KBM-7 (cell line): ENCODE measurements at regions not wholly inside any gene's neighbourhood (a gene's known extent, or its start where the extent isn't known, plus 50 kb on each side); places are given as distances from the start of the nearest gene placed in this dataset.
"Not testable (repeated sequence)": the region's sequence is repeated elsewhere in the genome, so short reads cannot be mapped to it uniquely, and the experiment has no call there.

Experiments used
- DNase-seq: peaks from one replicate; pipeline ENCODE4 v3.0.0-alpha.2; 2015
- in situ Hi-C: fragments of 300-500 bp; cut with MboI; formaldehyde crosslinking; loops from 2 replicates; pipeline ENCODE4 v1.14.3; 2020; ENCODE audit warnings: low sequenced_read_pairs, low pct_unique_long_range_greater_than_20kb, mixed read lengths

DNA sequence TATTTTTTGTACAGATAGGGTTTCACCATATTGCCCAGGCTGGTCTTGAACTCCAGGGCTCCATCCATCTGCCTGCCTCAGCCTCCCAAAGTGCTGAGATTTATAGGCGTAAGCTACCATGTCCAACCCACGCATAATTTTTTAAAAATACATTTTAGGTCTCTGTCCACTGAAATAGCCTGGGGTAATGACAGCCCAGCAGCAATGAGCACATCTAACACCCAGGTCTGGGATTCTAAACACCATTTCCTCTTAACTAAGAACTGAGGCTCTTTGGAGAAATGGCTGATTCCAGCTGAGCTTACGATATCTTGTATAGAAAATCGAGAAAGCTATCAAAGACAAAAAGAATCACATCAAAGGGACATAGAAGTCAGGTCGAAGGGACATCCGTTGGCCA is 245.3 kb downstream of the PARN start:
- in situ Hi-C loops: no loop called here
- DNase-seq: no peak

DNA sequence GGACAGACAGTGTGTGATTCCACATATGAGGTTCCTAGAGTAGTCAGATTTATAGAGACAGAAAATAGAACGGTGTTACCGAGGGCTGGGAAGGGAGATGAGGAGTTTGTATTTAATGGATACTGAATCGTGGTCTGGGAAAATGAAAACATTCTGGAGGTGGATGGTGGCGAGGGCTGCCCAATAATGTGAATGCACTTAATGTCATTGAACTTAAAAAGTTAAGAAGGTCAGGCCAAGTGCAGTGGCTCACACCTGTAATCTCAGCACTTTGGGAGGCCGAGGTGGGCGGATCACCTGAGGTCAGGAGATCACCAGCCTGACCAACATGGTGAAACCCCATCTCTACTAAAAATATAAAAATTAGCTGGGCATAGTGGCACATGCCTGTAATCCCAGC is 246.2 kb downstream of the PARN start:
- in situ Hi-C loops: not testable (repeated sequence)

DNA sequence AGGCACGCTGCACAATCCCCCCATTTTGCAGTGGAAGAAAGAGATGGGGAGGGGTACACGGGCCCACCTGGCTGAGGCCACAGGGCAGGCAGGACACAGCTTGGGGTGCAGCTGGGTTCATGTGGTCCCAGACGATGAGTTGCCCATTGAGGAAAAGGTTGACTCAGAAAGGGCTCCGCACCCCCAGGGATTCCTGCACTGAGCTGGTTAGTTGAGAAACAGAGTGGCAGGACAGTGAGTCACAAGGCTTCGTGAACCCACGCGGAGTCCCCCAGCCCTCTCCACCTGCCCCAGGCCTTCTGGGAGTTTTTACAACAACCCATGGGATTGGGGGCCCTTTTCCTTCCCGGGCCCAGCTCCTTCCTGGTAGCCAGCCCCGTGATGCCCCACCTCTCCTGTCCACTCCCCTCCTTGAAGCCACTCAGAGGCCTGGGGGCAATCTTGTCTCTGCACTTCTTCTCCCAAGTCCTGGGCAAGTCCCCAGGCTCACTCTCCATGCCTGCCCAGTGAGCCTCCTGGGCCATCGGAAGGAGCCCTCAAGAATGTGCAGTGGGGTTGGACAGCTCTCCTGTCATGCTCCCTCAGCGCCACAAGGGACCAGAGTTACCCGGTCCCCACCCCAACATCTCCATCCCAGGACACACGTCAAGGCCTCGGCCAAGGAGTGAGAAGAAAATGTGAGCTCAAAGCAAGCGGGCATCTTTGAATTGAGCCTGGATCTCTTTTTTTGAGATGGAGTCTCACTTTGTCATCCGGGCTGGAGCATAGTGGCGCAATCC is 251.2 kb downstream of the PARN start:
- in situ Hi-C loops: no loop called here
- DNase-seq: no peak

More for the DNA sequence above, 246.2 kb downstream of the PARN start:
- DNase-seq: not testable (repeated sequence)

DNA sequence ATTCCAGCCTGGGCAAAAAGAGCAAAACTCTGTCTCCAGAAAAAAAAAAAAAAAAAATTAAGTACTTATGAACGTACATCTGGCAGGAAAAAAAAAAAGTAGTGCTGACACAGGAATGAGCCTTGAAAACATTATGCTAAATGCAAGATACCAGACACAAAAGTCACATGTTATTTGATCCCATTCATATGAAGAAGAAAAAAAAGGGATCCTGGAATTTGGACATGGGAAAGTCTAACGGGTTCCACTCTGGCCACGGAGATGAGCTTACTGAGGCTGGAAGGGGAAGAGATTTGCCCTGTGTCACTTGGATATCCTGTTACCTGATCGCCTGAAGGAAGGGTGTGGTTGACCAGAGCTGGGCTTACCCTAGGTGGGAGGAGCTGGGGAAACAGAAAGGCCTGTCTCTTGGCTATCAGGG is 251.9 kb downstream of the PARN start:
- in situ Hi-C loops: no loop called here
- no peak for DNase-seq

DNA sequence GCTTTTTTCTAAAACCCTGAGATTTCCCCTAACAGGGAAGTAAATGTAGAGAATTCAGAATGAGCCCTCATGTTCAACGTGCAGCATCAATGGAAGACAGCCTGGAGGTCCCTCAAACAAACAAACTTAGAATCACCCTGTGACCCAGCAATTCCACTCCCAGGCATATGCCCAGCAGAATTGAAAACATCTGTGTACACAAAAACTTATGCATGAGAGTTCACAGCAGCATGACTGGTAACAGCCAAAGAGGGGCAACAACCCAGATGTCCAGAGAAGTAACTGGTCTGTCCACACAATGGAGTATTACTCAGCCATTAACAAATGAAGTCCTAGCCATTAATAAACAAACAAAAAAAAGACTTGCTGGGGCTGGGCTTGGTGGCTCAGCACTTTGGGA is 252.7 kb downstream of the PARN start:
- in situ Hi-C loops: no loop called here

DNA sequence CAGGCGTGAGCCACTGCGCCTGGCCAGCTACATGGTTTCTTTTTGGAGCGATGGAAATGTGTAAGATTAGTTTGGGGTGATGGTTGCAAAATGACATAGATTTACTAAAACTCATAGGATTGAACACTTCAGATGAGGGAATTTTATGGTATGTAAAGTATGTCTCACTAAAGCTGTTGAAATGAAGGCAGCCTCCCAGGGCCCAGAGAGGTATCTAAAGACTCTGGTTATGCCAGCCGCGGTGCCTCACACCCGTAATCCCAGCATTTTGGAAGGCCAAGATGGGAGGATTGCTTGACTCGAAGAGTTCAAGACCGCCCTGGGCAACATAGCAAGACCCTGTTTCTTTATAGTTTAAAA is 254.9 kb downstream of the PARN start:
- no peak for DNase-seq
- in situ Hi-C loops: no loop called here

More for the DNA sequence above, 252.7 kb downstream of the PARN start:
- DNase-seq: no peak

DNA sequence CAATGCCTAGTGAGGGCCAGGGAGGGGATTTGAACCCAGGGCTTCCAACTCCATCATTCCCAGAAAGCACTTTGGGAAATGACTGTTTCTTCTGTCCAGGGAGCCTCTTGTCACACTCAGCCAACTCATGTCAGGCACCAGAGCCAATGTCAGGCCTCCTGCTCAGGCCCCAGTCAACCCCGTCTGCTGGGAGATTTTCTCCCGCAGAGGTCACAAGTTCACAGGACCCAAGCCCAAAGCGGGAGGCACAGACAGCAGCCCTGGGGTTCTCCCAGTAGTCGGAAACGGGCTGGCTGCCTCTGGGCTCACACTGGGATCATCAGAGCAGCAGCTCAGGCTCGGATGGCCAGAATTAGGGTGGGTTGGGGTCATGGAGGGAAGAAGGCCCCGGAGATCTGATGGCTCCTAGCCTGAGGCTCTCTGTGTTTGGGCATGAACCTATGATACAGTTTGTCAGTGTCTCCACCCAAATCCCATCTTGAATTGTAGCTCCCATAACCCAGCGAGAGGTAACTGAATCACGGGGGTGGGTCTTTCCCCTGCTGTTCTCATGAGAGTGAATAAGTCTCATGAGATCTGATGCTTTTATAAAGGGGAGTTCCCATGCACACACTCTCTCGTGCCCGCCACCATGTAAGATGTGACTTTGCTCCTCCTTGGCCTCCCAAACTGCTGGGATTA is 255.5 kb downstream of the PARN start:
- no peak for DNase-seq
- in situ Hi-C loops: no loop called here

DNA sequence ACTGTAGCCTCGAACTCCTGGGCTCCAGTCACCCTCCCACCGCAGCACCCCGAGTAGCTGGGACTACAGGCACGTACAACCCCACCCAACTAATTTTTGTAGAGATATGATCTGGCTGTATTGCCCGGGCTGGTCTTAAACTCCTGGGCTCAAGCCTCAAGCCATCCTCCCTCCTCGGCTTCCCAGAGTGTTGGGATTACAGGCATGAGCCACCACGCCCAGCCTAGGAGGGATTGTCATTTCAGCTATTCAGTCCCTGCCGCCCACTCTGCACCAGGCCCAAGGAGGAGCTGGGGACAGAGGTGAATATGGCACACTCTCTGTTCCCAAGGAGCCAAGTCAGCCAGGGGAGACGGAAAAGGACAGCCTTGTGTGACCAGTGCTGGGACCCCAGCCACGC is 256.2 kb downstream of the PARN start:
- no peak for DNase-seq
- in situ Hi-C loops: no loop called here

DNA sequence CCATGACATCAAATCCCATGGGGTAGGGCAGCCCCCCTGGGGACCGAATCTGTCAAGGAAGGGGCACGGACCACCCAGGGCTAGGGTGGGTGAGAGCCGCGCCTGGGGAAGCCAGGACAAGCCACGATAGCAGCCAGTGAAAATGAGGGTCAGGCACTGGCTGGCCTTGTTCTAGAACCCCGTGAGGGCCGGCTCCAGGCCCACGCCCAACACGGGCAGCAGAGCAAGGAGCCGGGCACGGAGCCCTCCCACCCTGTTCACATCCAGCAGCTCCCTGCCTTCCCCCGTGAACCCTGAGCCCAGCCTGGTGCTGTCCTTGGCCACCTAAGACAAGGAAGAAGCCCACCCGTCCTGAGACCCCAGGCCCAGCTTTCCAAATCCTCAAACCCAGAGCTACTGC is 256.7 kb downstream of the PARN start:
- no peak for DNase-seq
- in situ Hi-C loops: no loop called here

DNA sequence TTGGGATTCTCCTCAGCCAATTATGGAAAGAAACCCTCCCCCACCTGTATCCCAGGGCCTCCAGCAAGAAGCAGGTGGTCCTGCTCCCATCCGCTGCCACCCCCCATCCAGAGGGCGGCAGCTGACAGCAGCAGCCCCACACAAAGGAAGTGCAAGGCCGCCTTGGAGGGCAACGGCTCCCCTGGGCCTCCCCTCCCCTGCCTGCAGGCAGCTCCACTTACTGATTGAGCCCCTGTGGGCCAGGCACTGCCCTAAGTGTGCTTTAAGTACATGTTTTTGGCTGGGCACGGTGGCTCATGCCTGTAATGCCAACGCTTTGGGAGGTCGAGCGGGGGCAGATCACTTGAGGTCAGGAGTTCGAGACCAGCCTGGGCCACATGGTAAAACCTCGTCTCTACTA is 257.6 kb downstream of the PARN start:
- DNase-seq: no peak
- in situ Hi-C loops: no loop called here

DNA sequence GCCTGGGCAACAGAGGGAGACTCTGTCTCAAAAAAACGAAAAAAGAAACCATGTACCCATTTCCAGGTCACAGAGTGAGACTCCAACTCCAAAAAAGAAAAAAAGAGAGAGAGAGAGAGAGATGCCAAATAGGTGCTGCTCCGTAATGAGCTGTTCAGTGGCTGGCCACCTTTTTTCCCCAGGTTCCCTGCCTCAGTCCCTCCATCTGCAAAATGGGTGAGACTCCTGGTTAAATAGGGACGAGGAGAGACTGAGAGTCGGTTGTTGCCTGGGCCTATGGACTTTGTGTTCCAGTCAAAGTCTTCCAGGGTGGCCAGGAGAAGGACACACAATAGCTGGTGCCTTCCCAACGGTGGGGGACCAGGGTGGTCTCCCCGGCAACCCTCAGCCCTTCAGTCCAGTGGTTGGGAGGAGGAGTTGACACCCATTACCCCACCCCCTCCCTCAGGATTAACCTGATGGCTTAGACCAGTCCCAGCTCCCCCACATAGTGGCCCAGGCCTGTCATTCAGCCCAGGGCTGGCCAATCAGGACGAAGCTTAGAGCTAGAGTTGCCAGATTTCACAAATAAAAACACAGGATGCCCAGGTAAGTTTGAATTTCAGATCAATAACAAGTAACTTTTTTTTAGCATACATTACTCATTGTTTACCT is 258.2 kb downstream of the PARN start:
- DNase-seq: no peak
- in situ Hi-C loops: no loop called here

DNA sequence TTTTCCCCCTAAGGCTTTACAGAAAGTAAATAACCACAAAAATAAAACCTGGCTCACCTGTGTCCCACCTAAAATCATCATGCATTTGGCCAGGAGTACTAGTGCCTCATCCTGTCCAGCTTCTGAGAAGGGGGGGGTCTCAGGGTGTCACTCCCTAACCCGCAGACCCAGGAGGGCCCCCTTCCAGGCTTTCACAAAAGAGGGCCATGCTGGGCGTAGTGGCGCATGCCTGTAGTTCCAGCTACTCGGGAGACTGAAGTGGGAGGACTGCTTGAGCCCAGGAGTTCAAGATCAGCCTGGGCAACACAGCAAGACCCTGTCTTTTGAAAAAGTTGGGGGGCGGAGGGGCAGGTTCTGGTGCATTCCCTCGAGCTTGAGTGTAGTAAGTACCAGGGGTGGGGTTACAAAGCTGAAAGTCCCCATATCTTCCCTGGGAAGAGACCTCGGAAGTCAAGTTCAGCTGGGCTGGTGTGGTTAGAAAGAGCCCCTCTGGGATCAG is 259.3 kb downstream of the PARN start:
- in situ Hi-C loops: no loop called here
- DNase-seq: no peak

DNA sequence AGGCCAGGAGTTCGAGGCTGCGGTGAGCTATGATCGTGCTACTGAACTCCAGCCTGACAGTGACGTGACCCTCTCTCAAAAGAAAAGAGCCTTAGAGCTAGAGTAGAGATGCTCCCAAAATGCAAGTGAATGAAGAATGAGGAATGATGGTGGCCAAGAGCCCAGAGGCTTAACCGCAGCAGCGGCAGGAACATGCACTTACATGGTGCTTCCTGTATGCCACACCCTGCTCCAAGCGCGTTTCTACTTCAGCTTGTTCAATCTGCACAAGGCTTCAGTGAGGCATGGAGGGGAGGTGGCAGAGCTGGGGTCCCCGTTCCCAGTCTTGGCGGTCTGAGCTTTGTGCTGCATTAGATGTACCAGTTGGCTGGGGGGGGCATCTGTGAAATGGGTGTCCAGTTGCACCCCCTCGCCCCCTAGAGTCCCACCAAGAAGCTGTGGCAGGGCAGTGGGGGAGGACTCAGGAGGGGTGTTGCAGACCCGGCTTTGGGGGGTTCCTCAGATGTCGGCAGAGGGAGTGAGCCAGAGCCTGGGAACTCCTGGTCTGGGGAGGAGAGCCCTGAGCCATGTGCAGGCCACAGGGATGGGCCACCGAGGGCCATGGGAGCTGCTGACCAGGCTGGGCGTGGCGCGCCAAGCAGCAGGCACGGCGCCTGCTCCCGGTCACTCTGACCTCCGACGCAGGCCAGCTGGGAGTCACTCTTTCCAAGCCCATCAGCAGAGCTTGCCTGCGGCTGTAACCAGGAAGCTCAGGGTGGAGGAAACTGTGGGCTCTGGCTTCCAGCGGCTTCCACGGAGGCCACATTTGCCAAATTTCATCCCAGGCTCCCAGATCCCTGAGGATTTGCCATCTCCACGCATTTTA is 260.1 kb downstream of the PARN start:
- no peak for DNase-seq
- in situ Hi-C loops: no loop called here

DNA sequence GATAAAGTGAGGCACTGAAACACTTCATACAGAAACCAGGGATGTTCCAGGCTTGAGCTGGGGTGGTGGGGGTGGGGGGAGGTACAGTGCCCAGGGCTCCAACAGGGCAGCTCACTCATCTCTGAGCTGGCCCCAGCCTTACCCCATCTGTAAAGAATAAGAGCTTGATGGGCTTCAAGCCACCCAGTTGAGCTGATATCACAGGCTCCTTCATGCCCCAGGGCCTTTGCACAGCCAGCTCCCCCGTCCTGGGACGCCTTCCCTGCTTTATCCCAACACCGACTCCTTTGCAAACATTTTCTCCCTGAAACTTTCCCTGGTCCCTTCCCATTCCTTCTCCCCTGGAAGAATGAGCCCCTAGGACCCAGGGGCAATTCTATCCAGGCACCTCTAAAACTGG is 261.7 kb downstream of the PARN start:
- DNase-seq: no peak
- in situ Hi-C loops: no loop called here

DNA sequence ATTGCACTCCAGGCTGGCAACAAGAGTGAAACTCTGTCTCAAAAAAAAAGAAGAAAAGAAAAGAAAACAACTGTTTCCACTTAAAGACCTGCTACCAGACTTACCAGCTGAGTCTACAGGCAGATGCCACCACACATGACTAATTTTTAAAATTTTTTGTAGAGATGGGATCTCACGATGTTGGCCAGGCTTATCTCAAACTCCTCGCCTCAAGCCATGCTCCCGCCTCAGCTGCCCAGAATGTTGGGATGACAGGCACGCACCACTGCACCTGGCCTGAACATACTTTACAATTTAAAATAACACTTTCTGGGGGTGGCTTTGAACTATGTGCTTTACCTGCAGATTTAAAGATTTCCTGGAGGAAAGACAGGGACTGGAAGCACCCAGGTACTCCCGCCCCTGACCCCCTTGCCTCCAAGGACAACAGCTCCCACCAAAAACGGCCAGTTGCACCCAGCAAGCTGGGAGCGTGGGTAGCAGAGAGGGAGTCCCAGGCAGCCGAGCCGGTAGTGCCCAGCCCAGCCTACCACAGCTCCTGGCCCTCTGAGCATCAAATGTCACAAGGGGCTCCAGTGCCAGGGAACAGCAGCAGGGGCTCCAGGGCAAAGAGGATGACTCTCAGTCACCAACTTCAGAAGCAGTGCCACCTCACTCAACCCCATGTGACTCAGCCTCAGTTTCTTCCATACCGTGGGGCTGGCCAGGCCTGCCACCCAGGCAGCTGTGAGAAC is 262.9 kb downstream of the PARN start:
- in situ Hi-C loops: no loop called here
- no peak for DNase-seq

DNA sequence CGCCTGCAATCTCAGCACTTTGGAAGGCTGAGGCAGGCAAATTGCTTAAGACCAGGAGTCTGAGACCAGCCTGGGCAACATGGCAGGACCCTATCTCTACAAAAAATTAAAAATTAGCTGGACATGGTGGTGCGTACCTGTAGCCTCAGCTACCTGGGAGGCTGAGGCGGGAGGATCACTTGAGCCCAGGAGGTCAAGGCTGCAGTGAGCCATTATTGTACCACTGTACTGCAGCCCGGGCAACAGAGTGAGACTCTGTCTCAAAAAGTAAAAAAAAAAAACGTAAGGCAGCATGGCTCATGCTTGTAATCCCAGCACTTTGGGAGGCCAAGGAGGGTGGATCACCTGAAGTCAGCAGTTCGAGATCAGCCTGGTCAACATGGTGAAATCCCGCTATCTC is 263.6 kb downstream of the PARN start:
- in situ Hi-C loops: no loop called here
- DNase-seq: no peak

DNA sequence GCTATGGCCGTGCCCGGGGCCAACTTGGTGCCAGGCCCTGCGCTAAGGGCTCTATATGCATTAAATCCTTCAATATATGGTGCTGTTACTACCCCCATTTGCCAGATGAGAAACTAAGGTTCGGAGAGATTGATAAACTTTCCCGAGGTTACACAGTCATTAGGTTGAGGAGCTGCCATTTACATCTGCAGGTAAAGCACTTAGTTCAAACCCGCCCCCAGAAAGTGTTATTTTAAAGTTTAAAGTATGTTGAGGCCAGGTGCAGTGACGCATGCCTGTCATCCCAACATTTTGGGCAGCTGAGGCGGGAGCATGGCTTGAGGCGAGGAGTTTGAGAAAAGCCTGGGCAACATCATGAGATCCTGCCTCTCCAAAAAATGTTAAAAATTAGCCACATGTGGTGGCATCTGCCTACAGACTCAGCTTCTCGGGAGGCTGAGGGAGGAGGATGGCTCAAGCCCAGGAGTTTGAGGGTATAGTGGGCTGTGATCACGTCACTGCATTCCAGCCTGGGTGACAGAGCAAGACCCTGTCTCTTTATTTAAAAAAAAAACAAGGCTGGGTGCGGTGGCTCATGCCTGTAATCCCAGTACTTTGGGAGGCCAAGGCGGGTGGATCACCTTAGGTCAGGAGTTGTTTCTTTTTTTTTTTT is 264.7 kb downstream of the PARN start:
- DNase-seq: no peak
- in situ Hi-C loops: no loop called here
